Upper lobe of right lung (tissue), 1 donor: ENCODE measurements at regions not wholly inside any gene's neighbourhood (a gene's known extent, or its start where the extent isn't known, plus 50 kb on each side); places are given as distances from the start of the nearest gene placed in this dataset.

ENCODE experiments used
- ATAC-seq: fragments of 200-7000 bp; cut with Tn5 transposase; one replicate; pipeline ENCODE4 v1.9.1; 2020; ENCODE audit warnings: mild to moderate bottlenecking, moderate library complexity
- DNase-seq: peaks from one replicate; pipeline ENCODE4 v3.0.0-alpha.2; 2020
- H3K27ac ChIP-seq: fragments of 200-600 bp; one replicate; pipeline ENCODE4 v1.8.0; 2022
- H3K27me3 ChIP-seq: fragments of 200-600 bp; one replicate; pipeline ENCODE4 v1.8.0; 2022; ENCODE audit warnings: mild to moderate bottlenecking
- H3K36me3 ChIP-seq: fragments of 200-600 bp; one replicate; pipeline ENCODE4 v1.8.0; 2022
- H3K4me1 ChIP-seq: fragments of 200-600 bp; one replicate; pipeline ENCODE4 v1.8.0; 2022
- H3K4me3 ChIP-seq: fragments of 200-600 bp; one replicate; pipeline ENCODE4 v1.8.0; 2022; ENCODE audit warnings: mild to moderate bottlenecking
- H3K9me3 ChIP-seq: fragments of 200-600 bp; one replicate; pipeline ENCODE4 v1.8.0; 2022
- CTCF ChIP-seq: fragments of 200-600 bp; IDR thresholded peaks from one replicate; pipeline ENCODE4 v1.8.0; 2022; ENCODE audit warnings: antibody characterized with exemption
- intact Hi-C: fragments of 100-400 bp; cut with DNase I; formaldehyde crosslinking; loops from one replicate; pipeline ENCODE4 v1.11.0; 2022
- donor health status: DM: no; HTN: yes; CAD: no; lungs with severe emphysema.

- TF ChIP-seq CTCF: no peak
- H3K27ac ChIP-seq: no peak overlapping the region
- no peaks in the 10 kb centered on the region for H3K36me3 ChIP-seq
- no peak for DNase-seq
- no peaks in the 10 kb centered on the region for H3K4me1 ChIP-seq
- no peaks in the 10 kb centered on the region for H3K9me3 ChIP-seq
- ATAC-seq: no peak
- intact Hi-C loops: no loop called here
- no peak overlapping the region for H3K4me3 ChIP-seq
- H3K27me3 ChIP-seq: peaks cover 8% of the 10 kb centered on the region
Observed at GRCh38 chr9:21750021-21750735, 52.3 kb upstream of the MTAP start.

- no peak for TF ChIP-seq CTCF
- H3K4me3 ChIP-seq: no peak overlapping the region
- H3K27me3 ChIP-seq: peaks cover 8% of the 10 kb centered on the region
- H3K9me3 ChIP-seq: no peaks in the 10 kb centered on the region
- ATAC-seq: no peak
- no peak overlapping the region for H3K27ac ChIP-seq
- DNase-seq: no peak
- H3K4me1 ChIP-seq: no peaks in the 10 kb centered on the region
- intact Hi-C loops: no loop called here
- H3K36me3 ChIP-seq: no peaks in the 10 kb centered on the region
Observed at GRCh38 chr9:21751998-21752397, 50.4 kb upstream of the MTAP start.
